Activated T-helper 1 cell treated with anti-CD3 and anti-CD28 coated beads, Interleukin-2, amount 50 U/mL, for 16 hours (primary cell): ENCODE measurements at regions not wholly inside any gene's neighbourhood (a gene's known extent, or its start where the extent isn't known, plus 50 kb on each side); places are given as distances from the start of the nearest gene placed in this dataset.
A peak's percentile ranks its signal among the peaks of the same experiment; 100 is the strongest.

ENCODE experiments used
- DNase-seq, 2 donors: peaks; one replicate each; pipeline ENCODE4 v3.0.0-alpha.2; 2020; ENCODE audit warnings: low read depth in 1 of 2, low spot score in 1 of 2

DNA sequence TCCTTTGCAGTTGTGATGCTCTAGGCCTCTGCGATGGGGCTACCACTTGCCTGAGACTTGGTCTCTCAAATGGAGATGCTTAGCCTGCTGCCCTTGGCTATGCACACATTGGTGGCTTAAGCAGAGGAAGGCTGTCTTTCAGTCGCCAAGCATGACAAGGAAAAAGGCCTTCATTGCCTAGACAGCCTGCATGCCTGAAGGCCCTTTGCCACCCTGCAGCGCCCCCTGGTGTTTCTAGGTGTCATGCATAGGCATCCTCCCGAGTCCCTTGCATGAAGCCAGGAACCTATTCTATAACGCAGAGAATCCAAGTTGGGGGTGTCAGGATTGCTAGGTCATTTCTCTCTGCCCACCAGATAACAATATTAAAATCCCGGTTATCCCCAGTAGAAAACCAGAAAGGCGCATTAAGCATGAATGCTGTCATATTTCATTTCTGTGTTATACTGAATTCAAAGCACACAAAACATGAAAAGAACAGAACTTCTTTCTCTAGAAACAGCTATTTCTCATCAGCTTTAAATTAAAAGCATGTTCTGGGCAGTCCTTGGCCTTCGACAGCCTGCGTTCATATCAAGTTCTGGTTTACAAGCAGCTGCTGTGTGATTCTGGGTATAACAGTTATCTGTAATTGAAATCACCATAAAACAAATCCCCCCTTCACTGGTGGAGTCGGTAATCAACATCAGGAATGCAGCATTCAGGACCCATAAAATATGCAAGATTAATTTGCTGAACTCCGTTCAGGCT lies 59.7 kb upstream of the TRPC7 start:
- peak in 1 of 2 donors; percentile 7 for DNase-seq

- no peak for DNase-seq
These were observed 58.7 kb upstream of the TRPC7 start for GRCh38 chr5:136423944-136424606.

DNA sequence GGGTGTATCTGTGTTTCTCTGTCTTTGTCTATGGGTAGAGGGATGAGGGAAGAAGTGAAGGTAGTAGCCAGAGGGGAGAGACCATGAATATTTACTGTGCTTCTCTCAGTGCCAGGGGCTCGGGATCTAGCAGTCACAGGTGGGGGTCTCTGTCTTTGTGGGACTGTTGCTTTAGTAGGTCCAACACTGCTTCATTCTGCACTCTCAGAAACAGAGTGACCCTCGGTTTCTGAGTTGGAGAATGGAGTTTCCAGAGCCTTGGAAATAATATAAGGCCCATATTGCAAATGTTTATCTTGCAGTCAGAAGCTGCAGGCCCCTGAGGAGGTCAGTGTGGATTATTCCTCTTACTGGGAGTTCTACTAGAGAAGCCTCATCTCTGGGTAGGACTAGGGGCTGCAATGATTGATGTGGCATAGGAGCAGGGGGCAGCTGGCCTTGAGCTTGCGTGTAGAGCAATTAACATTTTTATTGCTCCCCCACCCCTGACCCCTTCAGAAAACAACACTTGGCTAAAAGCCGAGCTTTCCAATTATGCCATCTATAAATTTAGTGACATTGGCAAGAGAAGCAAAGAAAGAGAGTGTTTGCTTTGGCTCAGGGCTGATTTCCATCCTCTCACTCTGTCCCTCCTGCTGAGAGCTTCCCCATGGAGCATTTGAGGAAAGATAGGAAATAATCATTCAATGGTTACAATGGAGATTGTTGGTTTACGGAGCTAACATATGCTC lies 55.0 kb upstream of the TRPC7 start:
- DNase-seq = no peak

- DNase-seq = no peak
These were observed 53.0 kb upstream of the TRPC7 start for GRCh38 chr5:136418301-136418700.
